ENCODE measurements at regions not wholly inside any gene's neighbourhood (a gene's known extent, or its start where the extent isn't known, plus 50 kb on each side); places are given as distances from the start of the nearest gene placed in this dataset.

- ChIA-PET POLR2A (ENCODE audit: low non-redundant PET) (no interaction called here), CTCF (interaction anchor here (0.7 kb wide), 2 partner anchors 54 to 98 kb away, joined by 3 read pairs; no protein-coding TSS in a partner anchor)
- no peak for TF ChIP-seq CTCF (conservative IDR thresholded peaks at IDR 0.05; ENCODE audit: low read depth)
- no peak for DNase-seq (ENCODE audit: low spot score)
- H3K27ac ChIP-seq = no peak overlapping the region
These were observed 61.8 kb upstream of the DIO3 start for GRCh38 chr14:101499513-101499912.

GRCh38 chr14:101500061-101500460 is 61.2 kb upstream of the DIO3 start:
- H3K27ac ChIP-seq = no peak overlapping the region
- CTCF ChIA-PET = interaction anchor here (0.6 kb wide), 1 partner anchor 155 kb away, joined by 5 read pairs; no protein-coding TSS in a partner anchor
- no peak for DNase-seq (ENCODE audit: low spot score)
- no peak for TF ChIP-seq CTCF (conservative IDR thresholded peaks at IDR 0.05; ENCODE audit: low read depth)
- POLR2A ChIA-PET (ENCODE audit: low non-redundant PET) = no interaction called here

GRCh38 chr14:101500681-101501080 is 60.6 kb upstream of the DIO3 start:
- ChIA-PET CTCF (interaction anchor here (0.6 kb wide), 1 partner anchor 155 kb away, joined by 5 read pairs; no protein-coding TSS in a partner anchor), POLR2A (ENCODE audit: low non-redundant PET) (no interaction called here)
- H3K27ac ChIP-seq = no peak overlapping the region
- DNase-seq (ENCODE audit: low spot score) = no peak
- TF ChIP-seq CTCF (conservative IDR thresholded peaks at IDR 0.05; ENCODE audit: low read depth) = no peak

- no peak overlapping the region for H3K27ac ChIP-seq
- DNase-seq (ENCODE audit: low spot score) = no peak
- ChIA-PET POLR2A (ENCODE audit: low non-redundant PET) (no interaction called here), CTCF (no interaction called here)
- TF ChIP-seq CTCF (conservative IDR thresholded peaks at IDR 0.05; ENCODE audit: low read depth) = no peak
These were observed 60.0 kb upstream of the DIO3 start for GRCh38 chr14:101501341-101501740.

- no peak for TF ChIP-seq CTCF (conservative IDR thresholded peaks at IDR 0.05; ENCODE audit: low read depth)
- CTCF ChIA-PET = no interaction called here
- no peak overlapping the region for H3K27ac ChIP-seq
- no peak for DNase-seq (ENCODE audit: low spot score)
- POLR2A ChIA-PET (ENCODE audit: low non-redundant PET) = no interaction called here
These were observed 59.3 kb upstream of the DIO3 start for GRCh38 chr14:101501858-101502615.

GRCh38 chr14:101502761-101503392 is 58.4 kb upstream of the DIO3 start:
- CTCF ChIA-PET = no interaction called here
- no peak for TF ChIP-seq CTCF (conservative IDR thresholded peaks at IDR 0.05; ENCODE audit: low read depth)
- POLR2A ChIA-PET (ENCODE audit: low non-redundant PET) = no interaction called here
- no peak overlapping the region for H3K27ac ChIP-seq
- no peak for DNase-seq (ENCODE audit: low spot score)

Data from RWPE1 (cell line).